Mesenchymal stem cell (in vitro differentiated cells and primary cell): ENCODE measurements at regions not wholly inside any gene's neighbourhood (a gene's known extent, or its start where the extent isn't known, plus 50 kb on each side); places are given as distances from the start of the nearest gene placed in this dataset.

ENCODE experiments used
- DNase-seq: peaks from one replicate; pipeline ENCODE4 v3.0.0-alpha.2; 2013
- H2AFZ ChIP-seq: one replicate; pipeline ENCODE4 v1.6.1; 2013; ENCODE audit warnings: low read depth, mild to moderate bottlenecking, control low read depth, inconsistent platforms, low read length, moderate library complexity
- H2AK5ac ChIP-seq: 2 replicates; pipeline ENCODE4 v1.6.1; 2013; ENCODE audit warnings: low read length, moderate library complexity, mild to moderate bottlenecking, inconsistent platforms; ENCODE audit not compliant: severe bottlenecking
- H2BK120ac ChIP-seq: one replicate; pipeline ENCODE4 v1.6.1; 2013; ENCODE audit warnings: low read depth, mild to moderate bottlenecking, inconsistent platforms, low read length, moderate library complexity
- H2BK12ac ChIP-seq, 2 experiments: one replicate each; pipeline ENCODE4 v1.6.1; 2013; ENCODE audit warnings: inconsistent platforms in 2 of 2, low read length in 2 of 2, mild to moderate bottlenecking in 2 of 2, moderate library complexity in 2 of 2, control low read depth in 1 of 2
- H2BK15ac ChIP-seq: one replicate; pipeline ENCODE4 v1.6.1; 2013; ENCODE audit warnings: mild to moderate bottlenecking, low read depth, inconsistent platforms; ENCODE audit not compliant: poor library complexity, severe bottlenecking
- H2BK5ac ChIP-seq: 2 replicates; pipeline ENCODE4 v1.6.1; 2013; ENCODE audit warnings: low read depth, mild to moderate bottlenecking, low read length, control low read depth, inconsistent platforms; ENCODE audit not compliant: poor library complexity, severe bottlenecking
- H3K14ac ChIP-seq, 2 experiments: one replicate each; pipeline ENCODE4 v1.6.1; 2013; ENCODE audit warnings: inconsistent platforms in 2 of 2, low read length in 2 of 2, control low read depth in 1 of 2, mild to moderate bottlenecking in 1 of 2, moderate library complexity in 1 of 2
- H3K18ac ChIP-seq, 2 experiments: one replicate each; pipeline ENCODE4 v1.6.1; 2013; ENCODE audit warnings: inconsistent platforms in 2 of 2, low read length in 2 of 2, control low read depth in 1 of 2, low read depth in 1 of 2, mild to moderate bottlenecking in 1 of 2
- H3K23ac ChIP-seq, 2 experiments: one replicate each; pipeline ENCODE4 v1.6.1; 2013; ENCODE audit warnings: inconsistent platforms in 2 of 2, low read length in 2 of 2, mild to moderate bottlenecking in 2 of 2, moderate library complexity in 2 of 2, control low read depth in 1 of 2
- H3K27ac ChIP-seq: 2 replicates; pipeline ENCODE4 v1.5.1; 2013; ENCODE audit warnings: mild to moderate bottlenecking, moderate library complexity, low read length, control low read depth, inconsistent platforms; ENCODE audit not compliant: poor library complexity, severe bottlenecking
- H3K27me3 ChIP-seq, 2 experiments: 2 replicates each; pipeline versions ENCODE4 v1.6.1 to v1.7.0; 2013; ENCODE audit warnings: low read length in 2 of 2, mild to moderate bottlenecking in 2 of 2, moderate library complexity in 2 of 2, control low read depth in 1 of 2, inconsistent platforms in 1 of 2; ENCODE audit not compliant: control insufficient read depth in 1 of 2, insufficient read depth in 1 of 2
- H3K36me3 ChIP-seq, 2 experiments: 2 replicates each; pipeline versions ENCODE4 v1.6.1 to v1.7.0; 2013; ENCODE audit warnings: low read length in 2 of 2, control low read depth in 1 of 2, inconsistent platforms in 1 of 2, low read depth in 1 of 2, mild to moderate bottlenecking in 1 of 2; ENCODE audit not compliant: insufficient read depth in 2 of 2, control insufficient read depth in 1 of 2
- H3K4ac ChIP-seq, 2 experiments: one replicate each; pipeline ENCODE4 v1.6.1; 2013; ENCODE audit warnings: inconsistent platforms in 2 of 2, low read length in 2 of 2, mild to moderate bottlenecking in 2 of 2, moderate library complexity in 2 of 2, control low read depth in 1 of 2, low read depth in 1 of 2
- H3K4me1 ChIP-seq: 2 replicates; pipeline ENCODE4 v1.6.1; 2013; ENCODE audit warnings: low read depth, low read length, control low read depth; ENCODE audit not compliant: control insufficient read depth, insufficient read depth
- H3K4me2 ChIP-seq: 2 replicates; pipeline ENCODE4 v1.6.1; 2013; ENCODE audit warnings: low read length, mild to moderate bottlenecking, inconsistent platforms; ENCODE audit not compliant: poor library complexity, severe bottlenecking
- H3K4me3 ChIP-seq, 2 experiments: 2 replicates each; pipeline versions ENCODE4 v1.5.1 to v1.7.0; 2013; ENCODE audit warnings: low read length in 2 of 2, mild to moderate bottlenecking in 2 of 2, control low read depth in 1 of 2, low read depth in 1 of 2; ENCODE audit not compliant: insufficient read depth in 1 of 2
- H3K79me1 ChIP-seq: replicated peaks from 2 replicates; pipeline ENCODE4 v1.6.1; 2013; ENCODE audit warnings: mild to moderate bottlenecking, control low read depth, low read length, inconsistent platforms; ENCODE audit not compliant: poor library complexity, severe bottlenecking
- H3K9ac ChIP-seq: 2 replicates; pipeline ENCODE4 v1.7.0; 2013; ENCODE audit warnings: mild to moderate bottlenecking, low read length, moderate library complexity
- H3K9me3 ChIP-seq: 2 replicates; pipeline ENCODE4 v1.7.0; 2013; ENCODE audit warnings: mild to moderate bottlenecking, low read length; ENCODE audit not compliant: control insufficient read depth
- H4K8ac ChIP-seq: one replicate; pipeline ENCODE4 v1.6.1; 2013; ENCODE audit warnings: inconsistent platforms, mild to moderate bottlenecking, low read length, moderate library complexity
- H4K91ac ChIP-seq: one replicate; pipeline ENCODE4 v1.6.1; 2013; ENCODE audit warnings: mild to moderate bottlenecking, low read length, inconsistent platforms
- WGBS: methylation state at CpG from one replicate; pipeline ENCODE4 v1.1.7; 2013; ENCODE audit warnings: mixed read lengths; 5-methylcytosine and 5-hydroxymethylcytosine counted together

DNA sequence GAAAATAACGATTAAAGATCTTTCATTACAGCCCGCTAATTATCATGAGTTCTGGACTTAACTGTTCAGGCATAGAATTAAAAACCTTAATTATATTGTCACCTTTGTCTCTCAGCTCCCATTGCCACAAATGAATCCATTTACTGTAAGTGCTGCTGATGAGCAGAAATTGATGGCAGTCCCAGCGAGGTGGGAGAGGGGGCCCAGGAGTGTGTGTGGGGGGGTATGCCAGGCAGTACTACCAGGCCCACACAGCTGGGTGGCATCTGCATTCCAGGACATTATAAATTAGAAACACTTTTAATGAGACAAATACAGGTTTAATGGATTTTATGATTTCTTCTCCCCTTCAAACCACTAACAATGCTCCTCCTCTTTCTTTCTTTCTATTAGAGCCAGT lies 196.0 kb downstream of the MELK start:
- Histone ChIP-seq H2BK120ac (no peak overlapping the region), H3K4me2 (no peak overlapping the region), H2AK5ac (no peak overlapping the region), H3K4ac (no peak overlapping the region), H3K14ac (no peak overlapping the region), H3K23ac (no peak overlapping the region), H2BK5ac (no peak overlapping the region), H3K9me3 (peaks cover 4% of the 10 kb centered on the region), H4K91ac (no peak overlapping the region), H3K79me1 (no peaks in the 10 kb centered on the region), H3K18ac (no peak overlapping the region), H3K27ac (no peak overlapping the region), H3K4me3 (no peak overlapping the region), H4K8ac (no peak overlapping the region), H2BK15ac (no peak overlapping the region), H3K27me3 (peaks cover 62 to 87% of the 10 kb centered on the region in 2 experiments), H3K9ac (no peak overlapping the region), H3K4me1 (peaks cover 7% of the 10 kb centered on the region), H2BK12ac (no peak overlapping the region), H3K36me3 (no peaks in the 10 kb centered on the region), H2AFZ (no peak overlapping the region)
- WGBS, result 78% methylated on average over 2 of the region's 3 CpGs
- no peak for DNase-seq

DNA sequence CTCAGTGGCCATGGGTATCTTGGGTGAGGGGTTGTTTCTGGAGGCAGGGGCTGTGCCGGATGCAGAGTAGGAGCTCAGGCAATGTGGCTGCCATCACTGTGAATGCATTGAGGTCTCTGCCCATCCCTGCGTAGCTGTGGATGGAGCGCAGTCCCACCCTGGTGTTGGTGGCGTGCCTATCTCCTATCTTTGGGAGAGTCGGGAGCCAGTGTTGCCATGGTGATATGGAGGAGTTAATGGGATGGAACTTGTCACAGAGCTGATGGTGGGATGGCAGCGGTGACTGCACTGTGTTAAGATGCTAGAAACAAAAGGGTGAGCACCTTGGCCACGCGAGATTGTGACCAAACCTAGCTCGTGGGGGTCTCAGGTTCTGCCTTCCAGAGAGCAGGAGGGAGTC lies 197.3 kb downstream of the MELK start:
- no peak overlapping the region for H2BK120ac ChIP-seq
- no peak overlapping the region for H4K91ac ChIP-seq
- H2BK15ac ChIP-seq, result no peak overlapping the region
- H3K9ac ChIP-seq, result no peak overlapping the region
- no peak overlapping the region for H3K23ac ChIP-seq
- no peak overlapping the region for H3K18ac ChIP-seq
- no peak for DNase-seq
- H3K79me1 ChIP-seq, result no peaks in the 10 kb centered on the region
- H3K4me3 ChIP-seq, result no peak overlapping the region
- no peak overlapping the region for H4K8ac ChIP-seq
- H2AK5ac ChIP-seq, result no peak overlapping the region
- peaks cover 2% of the 10 kb centered on the region for H3K4me1 ChIP-seq
- peaks cover 4% of the 10 kb centered on the region for H3K9me3 ChIP-seq
- H3K14ac ChIP-seq, result no peak overlapping the region
- peaks cover 60 to 89% of the 10 kb centered on the region in 2 experiments for H3K27me3 ChIP-seq
- WGBS, result 87% methylated on average over 9 of the region's 9 CpGs
- no peaks in the 10 kb centered on the region for H3K36me3 ChIP-seq
- no peak overlapping the region for H2BK5ac ChIP-seq
- H2BK12ac ChIP-seq, result no peak overlapping the region
- H3K4me2 ChIP-seq, result no peak overlapping the region
- H3K27ac ChIP-seq, result no peak overlapping the region
- H2AFZ ChIP-seq, result no peak overlapping the region
- H3K4ac ChIP-seq, result no peak overlapping the region

DNA sequence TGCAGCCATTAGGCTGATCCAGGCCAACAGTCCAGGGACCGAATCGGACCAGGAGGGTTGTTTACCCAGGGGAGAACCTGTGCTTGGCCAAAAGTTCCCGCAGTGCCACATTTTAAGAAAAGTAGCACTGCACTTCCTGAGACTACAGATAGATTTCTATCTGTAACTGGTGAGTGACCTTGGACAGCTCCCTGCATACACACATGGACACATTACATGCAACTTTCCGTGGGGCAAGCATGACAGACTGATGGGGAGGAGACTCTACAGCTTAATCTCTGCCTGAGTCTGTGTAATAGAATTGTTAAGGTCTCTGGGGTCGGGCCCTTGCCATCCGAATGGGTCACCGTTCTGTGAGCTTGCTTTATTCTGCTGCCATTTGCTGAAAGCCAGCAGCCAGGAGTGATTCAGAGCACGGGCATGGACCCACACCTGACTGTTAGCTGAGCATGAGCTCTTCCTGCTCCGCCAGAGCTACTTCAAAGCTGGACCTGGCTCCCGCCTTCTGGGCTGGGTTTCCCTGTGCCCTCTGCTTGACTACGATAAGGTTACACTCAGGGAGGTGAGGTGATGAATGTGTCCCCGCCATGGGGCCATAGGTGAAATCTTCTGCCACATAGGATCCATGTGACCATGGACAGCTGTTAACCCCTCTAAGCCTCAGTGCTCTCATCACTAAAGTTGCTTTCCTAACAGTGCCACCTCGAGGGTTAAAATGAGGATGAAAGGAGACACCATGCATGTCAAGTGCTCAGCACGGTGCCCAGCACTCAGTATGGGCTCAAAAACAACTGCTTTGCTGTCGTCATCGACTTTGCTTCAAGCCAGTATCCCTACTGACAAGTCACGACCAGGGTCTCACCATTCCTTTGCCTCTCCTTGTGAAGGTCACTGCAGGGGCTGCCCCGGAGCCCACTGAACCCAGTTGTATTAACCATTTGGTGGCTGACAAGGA lies 200.0 kb downstream of the MELK start:
- peak; percentile 15 for DNase-seq
- H3K4me3 ChIP-seq, result no peak overlapping the region
- H2AK5ac ChIP-seq, result no peak overlapping the region
- no peak overlapping the region for H2BK5ac ChIP-seq
- no peaks in the 10 kb centered on the region for H3K4me1 ChIP-seq
- H3K79me1 ChIP-seq, result no peaks in the 10 kb centered on the region
- H2AFZ ChIP-seq, result no peak overlapping the region
- no peak overlapping the region for H3K4ac ChIP-seq
- H3K14ac ChIP-seq, result no peak overlapping the region
- H3K36me3 ChIP-seq, result no peaks in the 10 kb centered on the region
- H4K91ac ChIP-seq, result no peak overlapping the region
- no peaks in the 10 kb centered on the region for H3K9me3 ChIP-seq
- H3K9ac ChIP-seq, result no peak overlapping the region
- H3K27me3 ChIP-seq, result peaks cover 38 to 86% of the 10 kb centered on the region in 2 experiments
- no peak overlapping the region for H3K27ac ChIP-seq
- H3K23ac ChIP-seq, result no peak overlapping the region
- no peak overlapping the region for H2BK12ac ChIP-seq
- 45% methylated on average over 18 of the region's 18 CpGs for WGBS
- H2BK120ac ChIP-seq, result no peak overlapping the region
- H4K8ac ChIP-seq, result no peak overlapping the region
- no peak overlapping the region for H3K4me2 ChIP-seq
- no peak overlapping the region for H2BK15ac ChIP-seq
- no peak overlapping the region for H3K18ac ChIP-seq

- H2BK12ac ChIP-seq, result no peak overlapping the region
- WGBS, result 83% methylated on average over 3 of the region's 3 CpGs
- no peak overlapping the region for H2BK15ac ChIP-seq
- H3K36me3 ChIP-seq, result no peaks in the 10 kb centered on the region
- no peak overlapping the region for H3K27ac ChIP-seq
- H3K4me2 ChIP-seq, result no peak overlapping the region
- H3K14ac ChIP-seq, result no peak overlapping the region
- H3K9me3 ChIP-seq, result no peaks in the 10 kb centered on the region
- H3K23ac ChIP-seq, result no peak overlapping the region
- no peak overlapping the region for H3K4ac ChIP-seq
- peaks cover 48 to 80% of the 10 kb centered on the region in 2 experiments for H3K27me3 ChIP-seq
- H3K4me3 ChIP-seq, result no peak overlapping the region
- H2BK5ac ChIP-seq, result no peak overlapping the region
- no peak overlapping the region for H4K91ac ChIP-seq
- H4K8ac ChIP-seq, result no peak overlapping the region
- H2AFZ ChIP-seq, result no peak overlapping the region
- no peak for DNase-seq
- H2BK120ac ChIP-seq, result no peak overlapping the region
- H2AK5ac ChIP-seq, result no peak overlapping the region
- H3K18ac ChIP-seq, result no peak overlapping the region
- peaks cover 3% of the 10 kb centered on the region for H3K4me1 ChIP-seq
- H3K79me1 ChIP-seq, result no peaks in the 10 kb centered on the region
- no peak overlapping the region for H3K9ac ChIP-seq
Observed at GRCh38 chr9:36778682-36779081, 206.0 kb downstream of the MELK start.
